ENCODE measurements at regions not wholly inside any gene's neighbourhood (a gene's known extent, or its start where the extent isn't known, plus 50 kb on each side); places are given as distances from the start of the nearest gene placed in this dataset.

DNA sequence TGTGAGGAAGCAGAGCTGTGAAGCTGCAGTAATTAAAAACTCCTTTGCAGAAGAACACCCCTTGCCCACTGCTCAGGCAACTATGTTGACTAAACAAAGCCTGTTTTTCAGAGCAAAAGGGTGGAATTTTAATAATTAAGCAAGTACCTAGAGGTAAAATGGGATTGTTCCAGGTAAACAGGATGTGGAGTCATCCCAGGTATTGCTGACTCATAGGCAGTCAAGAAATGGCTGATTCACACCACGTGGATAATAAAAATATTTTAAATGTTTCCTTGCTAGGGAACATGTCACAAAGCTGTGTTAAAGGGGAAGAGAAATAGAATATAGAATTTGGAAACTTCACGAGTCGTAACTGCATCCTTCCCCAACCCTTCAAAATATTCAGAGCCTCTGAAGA, 491.8 kb downstream of the BTBD3 start:
- TF ChIP-seq, protein P1, sequence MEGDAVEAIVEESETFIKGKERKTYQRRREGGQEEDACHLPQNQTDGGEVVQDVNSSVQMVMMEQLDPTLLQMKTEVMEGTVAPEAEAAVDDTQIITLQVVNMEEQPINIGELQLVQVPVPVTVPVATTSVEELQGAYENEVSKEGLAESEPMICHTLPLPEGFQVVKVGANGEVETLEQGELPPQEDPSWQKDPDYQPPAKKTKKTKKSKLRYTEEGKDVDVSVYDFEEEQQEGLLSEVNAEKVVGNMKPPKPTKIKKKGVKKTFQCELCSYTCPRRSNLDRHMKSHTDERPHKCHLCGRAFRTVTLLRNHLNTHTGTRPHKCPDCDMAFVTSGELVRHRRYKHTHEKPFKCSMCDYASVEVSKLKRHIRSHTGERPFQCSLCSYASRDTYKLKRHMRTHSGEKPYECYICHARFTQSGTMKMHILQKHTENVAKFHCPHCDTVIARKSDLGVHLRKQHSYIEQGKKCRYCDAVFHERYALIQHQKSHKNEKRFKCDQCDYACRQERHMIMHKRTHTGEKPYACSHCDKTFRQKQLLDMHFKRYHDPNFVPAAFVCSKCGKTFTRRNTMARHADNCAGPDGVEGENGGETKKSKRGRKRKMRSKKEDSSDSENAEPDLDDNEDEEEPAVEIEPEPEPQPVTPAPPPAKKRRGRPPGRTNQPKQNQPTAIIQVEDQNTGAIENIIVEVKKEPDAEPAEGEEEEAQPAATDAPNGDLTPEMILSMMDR (IDR thresholded peaks at IDR 0.05), result no peak
- no peak for TF ChIP-seq POLR2A (IDR thresholded peaks at IDR 0.05)

Data from lower leg skin (tissue), 3 donors.